Mesothelial cell of epicardium (in vitro differentiated cells): ENCODE measurements at regions not wholly inside any gene's neighbourhood (a gene's known extent, or its start where the extent isn't known, plus 50 kb on each side); places are given as distances from the start of the nearest gene placed in this dataset.
A peak's percentile ranks its signal among the peaks of the same experiment; 100 is the strongest.

ENCODE experiments used
- DNase-seq, 2 experiments: peaks; one replicate each; pipeline ENCODE4 v3.0.0; 2021; ENCODE audit warnings: low spot score in 2 of 2; ENCODE audit not compliant: unreplicated experiment in 2 of 2
- H3K27ac Mint-ChIP-seq: 2 replicates; pipeline ENCODE4 v1.8.0; 2021; ENCODE audit warnings: mixed read lengths
- H3K27me3 Mint-ChIP-seq: 2 replicates; pipeline ENCODE4 v1.8.0; 2021; ENCODE audit warnings: low read depth, mixed read lengths
- H3K36me3 Mint-ChIP-seq: 2 replicates; pipeline ENCODE4 v1.8.0; 2021; ENCODE audit warnings: mixed read lengths
- H3K4me1 Mint-ChIP-seq: 2 replicates; pipeline ENCODE4 v1.8.0; 2021; ENCODE audit warnings: mixed read lengths
- H3K4me3 Mint-ChIP-seq: 2 replicates; pipeline ENCODE4 v1.8.0; 2021; ENCODE audit warnings: mild to moderate bottlenecking, moderate library complexity, mixed read lengths
- H3K9me3 Mint-ChIP-seq: 2 replicates; pipeline ENCODE4 v1.8.0; 2021; ENCODE audit warnings: mixed read lengths
- CTCF ChIP-seq: fragments of 200-600 bp; sonication (generic); IDR thresholded peaks from one replicate; pipeline ENCODE4 v1.5.0; 2021; ENCODE audit warnings: antibody characterized with exemption; ENCODE audit not compliant: unreplicated experiment

GRCh38 chr6:26179675-26180074, 92.4 kb downstream of the HFE start:
- Mint-ChIP-seq H3K9me3 (no peaks in the 10 kb centered on the region), H3K27ac (no peak overlapping the region), H3K36me3 (no peaks in the 10 kb centered on the region), H3K27me3 (no peaks in the 10 kb centered on the region), H3K4me3 (no peak overlapping the region), H3K4me1 (peaks cover 16% of the 10 kb centered on the region)
- DNase-seq = no peak
- TF ChIP-seq CTCF = no peak

- no peaks in the 10 kb centered on the region for H3K36me3 Mint-ChIP-seq
- H3K9me3 Mint-ChIP-seq = no peaks in the 10 kb centered on the region
- H3K27ac Mint-ChIP-seq = no peak overlapping the region
- H3K4me3 Mint-ChIP-seq = no peak overlapping the region
- DNase-seq = no peak
- peaks cover 20% of the 10 kb centered on the region for H3K4me1 Mint-ChIP-seq
- no peak for TF ChIP-seq CTCF
- H3K27me3 Mint-ChIP-seq = no peaks in the 10 kb centered on the region
Observed at GRCh38 chr6:26180346-26180745, 93.1 kb downstream of the HFE start.

- peak overlapping the region; percentile 79 for H3K4me3 Mint-ChIP-seq
- no peak for DNase-seq
- no peaks in the 10 kb centered on the region for H3K9me3 Mint-ChIP-seq
- H3K27me3 Mint-ChIP-seq = no peaks in the 10 kb centered on the region
- no peak for TF ChIP-seq CTCF
- H3K36me3 Mint-ChIP-seq = no peaks in the 10 kb centered on the region
- H3K4me1 Mint-ChIP-seq = peaks cover 33% of the 10 kb centered on the region
- peak overlapping the region; percentile 97 for H3K27ac Mint-ChIP-seq
Observed at GRCh38 chr6:26183237-26183580, 96.0 kb downstream of the HFE start.

GRCh38 chr6:26183581-26184366, 96.5 kb downstream of the HFE start:
- no peaks in the 10 kb centered on the region for H3K36me3 Mint-ChIP-seq
- TF ChIP-seq CTCF = no peak
- no peaks in the 10 kb centered on the region for H3K27me3 Mint-ChIP-seq
- DNase-seq = peak in 1 of 2 experiments; percentile 72
- H3K4me1 Mint-ChIP-seq = peaks cover 38% of the 10 kb centered on the region
- H3K9me3 Mint-ChIP-seq = no peaks in the 10 kb centered on the region
- H3K4me3 Mint-ChIP-seq = peak overlapping the region; percentile 79
- H3K27ac Mint-ChIP-seq = peak overlapping the region; percentile 97

GRCh38 chr6:26184367-26184891, 97.2 kb downstream of the HFE start:
- H3K4me1 Mint-ChIP-seq = peaks cover 42% of the 10 kb centered on the region
- peak overlapping the region; percentile 79 for H3K4me3 Mint-ChIP-seq
- H3K27me3 Mint-ChIP-seq = no peaks in the 10 kb centered on the region
- H3K27ac Mint-ChIP-seq = peak overlapping the region; percentile 97
- no peaks in the 10 kb centered on the region for H3K9me3 Mint-ChIP-seq
- no peak for TF ChIP-seq CTCF
- H3K36me3 Mint-ChIP-seq = no peaks in the 10 kb centered on the region
- DNase-seq = no peak
